ENCODE measurements at regions not wholly inside any gene's neighbourhood (a gene's known extent, or its start where the extent isn't known, plus 50 kb on each side); places are given as distances from the start of the nearest gene placed in this dataset.

- H3K36me3 ChIP-seq (ENCODE audit: control insufficient read depth in 1 of 2, insufficient read depth in 2 of 2, low read length in 2 of 2) = no peaks in the 10 kb centered on the region
- H3K9me3 ChIP-seq (ENCODE audit: control insufficient read depth in 1 of 2, insufficient read depth in 1 of 2, low read depth in 1 of 2, low read length in 2 of 2) = no peaks in the 10 kb centered on the region
- H3K9ac ChIP-seq (ENCODE audit: low read length) = no peak overlapping the region
- no TSS peak for BruUV-seq (replicated peaks)
- no peak overlapping the region for H2AFZ ChIP-seq (ENCODE audit: low read depth, low read length, poor library complexity, severe bottlenecking)
- H3K4me3 ChIP-seq (replicated peaks in 1 of 2; ENCODE audit: low read depth in 1 of 2, low read length in 2 of 2) = no peak overlapping the region
- intact Hi-C loops (cut with micrococcal nuclease) = no loop called here
- H3K4me1 ChIP-seq (ENCODE audit: control insufficient read depth in 1 of 2, insufficient read depth in 2 of 2, low read length in 2 of 2) = no peaks in the 10 kb centered on the region
- RAD21 ChIA-PET (ENCODE audit: low non-redundant PET in 1 of 2, low total read pairs in 2 of 2, uncharacterized antibody in 2 of 2, unreplicated experiment in 2 of 2) = no interaction called here
- H4K20me1 ChIP-seq (ENCODE audit: insufficient read depth) = no peaks in the 10 kb centered on the region
- H3K27me3 ChIP-seq (ENCODE audit: insufficient read depth, low read length) = no peaks in the 10 kb centered on the region
- ATAC-seq (no peak), DNase-seq (ENCODE audit: low read depth, low spot score) (no peak)
- H3K9me2 ChIP-seq (ENCODE audit: insufficient read depth) = no peaks in the 10 kb centered on the region
- no peak overlapping the region for H3K27ac ChIP-seq (ENCODE audit: low read depth, low read length)
- TF ChIP-seq ZBTB33 (IDR thresholded peaks at IDR 0.05; ENCODE audit: extremely low read depth, insufficient replicate concordance, low read length) (no peak), POLR2AphosphoS5 (IDR thresholded peaks at IDR 0.05; ENCODE audit: low read depth, low read length) (no peak), CEBPB (IDR thresholded peaks at IDR 0.05; ENCODE audit: low read depth) (no peak), EZH2phosphoT487 (IDR thresholded peaks at IDR 0.05; ENCODE audit: borderline replicate concordance) (no peak), FOSL1 (IDR thresholded peaks at IDR 0.05; ENCODE audit: low read depth) (no peak), ZFX (IDR thresholded peaks at IDR 0.05) (no peak)
- H3K79me2 ChIP-seq (ENCODE audit: insufficient read depth, low read length) = no peaks in the 10 kb centered on the region
- POLR2A ChIA-PET = no interaction called here
- H3K4me2 ChIP-seq (ENCODE audit: low read length) = no peak overlapping the region
- CTCF ChIA-PET = no interaction called here
Measured at GRCh38 chr12:92509156-92509738, 193.5 kb upstream of the PLEKHG7 start.

GRCh38 chr12:92506891-92507290 lies 195.9 kb upstream of the PLEKHG7 start:
- H3K4me2 ChIP-seq (ENCODE audit: low read length) = no peak overlapping the region
- intact Hi-C loops (cut with micrococcal nuclease) = no loop called here
- ChIA-PET RAD21 (ENCODE audit: low non-redundant PET in 1 of 2, low total read pairs in 2 of 2, uncharacterized antibody in 2 of 2, unreplicated experiment in 2 of 2) (no interaction called here), POLR2A (no interaction called here), CTCF (interaction anchor here (1.0 kb wide), 1 partner anchor 68 kb away, joined by 3 read pairs; no protein-coding TSS in a partner anchor)
- H2AFZ ChIP-seq (ENCODE audit: low read depth, low read length, poor library complexity, severe bottlenecking) = no peak overlapping the region
- H3K4me3 ChIP-seq (replicated peaks in 1 of 2; ENCODE audit: low read depth in 1 of 2, low read length in 2 of 2) = no peak overlapping the region
- H3K79me2 ChIP-seq (ENCODE audit: insufficient read depth, low read length) = no peaks in the 10 kb centered on the region
- H3K4me1 ChIP-seq (ENCODE audit: control insufficient read depth in 1 of 2, insufficient read depth in 2 of 2, low read length in 2 of 2) = no peaks in the 10 kb centered on the region
- TF ChIP-seq CEBPB (IDR thresholded peaks at IDR 0.05; ENCODE audit: low read depth) (no peak), SRF (IDR thresholded peaks at IDR 0.05; ENCODE audit: low read depth) (no peak), RAD21 (IDR thresholded peaks at IDR 0.05; ENCODE audit: low read depth) (no peak), ZFX (IDR thresholded peaks at IDR 0.05) (no peak), YY1 (IDR thresholded peaks at IDR 0.05; ENCODE audit: extremely low read depth, insufficient replicate concordance, low read depth, low read length) (no peak), EZH2 (IDR thresholded peaks at IDR 0.05) (no peak)
- no peak for ATAC-seq
- no peaks in the 10 kb centered on the region for H3K36me3 ChIP-seq (ENCODE audit: control insufficient read depth in 1 of 2, insufficient read depth in 2 of 2, low read length in 2 of 2)
- H3K27me3 ChIP-seq (ENCODE audit: insufficient read depth, low read length) = no peaks in the 10 kb centered on the region
- no peaks in the 10 kb centered on the region for H3K9me3 ChIP-seq (ENCODE audit: control insufficient read depth in 1 of 2, insufficient read depth in 1 of 2, low read depth in 1 of 2, low read length in 2 of 2)
- H3K9me2 ChIP-seq (ENCODE audit: insufficient read depth) = no peaks in the 10 kb centered on the region
- no peak overlapping the region for H3K27ac ChIP-seq (ENCODE audit: low read depth, low read length)
- BruUV-seq (replicated peaks) = no TSS peak
- no peak for DNase-seq (ENCODE audit: low read depth, low spot score)
- H4K20me1 ChIP-seq (ENCODE audit: insufficient read depth) = no peaks in the 10 kb centered on the region
- H3K9ac ChIP-seq (ENCODE audit: low read length) = no peak overlapping the region

Measured in HCT116 (cell line).